Left ventricle myocardium superior (tissue), 1 donor: ENCODE measurements at regions not wholly inside any gene's neighbourhood (a gene's known extent, or its start where the extent isn't known, plus 50 kb on each side); places are given as distances from the start of the nearest gene placed in this dataset.
A peak's percentile ranks its signal among the peaks of the same experiment; 100 is the strongest.

ENCODE experiments used
- ATAC-seq: fragments of 200-7000 bp; cut with Tn5 transposase; one replicate; pipeline ENCODE4 v1.9.1; 2020; ENCODE audit warnings: mild to moderate bottlenecking, moderate library complexity
- DNase-seq: peaks from one replicate; pipeline ENCODE4 v3.0.0-alpha.2; 2020
- intact Hi-C: fragments of 100-400 bp; cut with micrococcal nuclease; formaldehyde crosslinking; loops from one replicate; pipeline ENCODE4 v1.11.0; 2022
- donor health status: DM: no; HTN: yes; CAD: no; lungs with severe emphysema.

GRCh38 chr9:79120941-79121340, 450.8 kb upstream of the TLE4 start:
- ATAC-seq (no peak), DNase-seq (no peak)
- intact Hi-C loops, result no loop called here

- intact Hi-C loops, result no loop called here
- ATAC-seq (no peak), DNase-seq (no peak)
Measured at GRCh38 chr9:79123415-79123814, 448.4 kb upstream of the TLE4 start.

- DNase-seq, result no peak
- no peak for ATAC-seq
- intact Hi-C loops, result no loop called here
Measured at GRCh38 chr9:79127661-79128060, 444.1 kb upstream of the TLE4 start.

- peak; percentile 55 for DNase-seq
- ATAC-seq, result no peak
- intact Hi-C loops, result no loop called here
Measured at GRCh38 chr9:79129865-79130480, 441.8 kb upstream of the TLE4 start.

- no peak for ATAC-seq
- intact Hi-C loops, result no loop called here
Measured at GRCh38 chr9:79131246-79131774, 440.5 kb upstream of the TLE4 start.

GRCh38 chr9:79131824-79132377, 439.9 kb upstream of the TLE4 start:
- ATAC-seq (no peak), DNase-seq (no peak)
- intact Hi-C loops, result no loop called here

More at GRCh38 chr9:79131246-79131774, 440.5 kb upstream of the TLE4 start:
- no peak for DNase-seq

GRCh38 chr9:79134654-79135053, 437.1 kb upstream of the TLE4 start:
- intact Hi-C loops, result no loop called here
- ATAC-seq, result no peak
- no peak for DNase-seq

GRCh38 chr9:79135681-79136415, 435.9 kb upstream of the TLE4 start:
- DNase-seq (no peak), ATAC-seq (no peak)
- intact Hi-C loops, result no loop called here

- DNase-seq (no peak), ATAC-seq (no peak)
- intact Hi-C loops, result no loop called here
Measured at GRCh38 chr9:79140751-79141150, 431.0 kb upstream of the TLE4 start.

- ATAC-seq, result no peak
- intact Hi-C loops, result no loop called here
- no peak for DNase-seq
Measured at GRCh38 chr9:79143211-79143610, 428.6 kb upstream of the TLE4 start.

GRCh38 chr9:79145442-79145841, 426.3 kb upstream of the TLE4 start:
- intact Hi-C loops, result no loop called here
- DNase-seq (no peak), ATAC-seq (no peak)

GRCh38 chr9:79149585-79149984, 422.2 kb upstream of the TLE4 start:
- no peak for ATAC-seq
- intact Hi-C loops, result no loop called here

GRCh38 chr9:79151791-79152190, 420.0 kb upstream of the TLE4 start:
- intact Hi-C loops, result no loop called here
- no peak for DNase-seq
- no peak for ATAC-seq

More at GRCh38 chr9:79149585-79149984, 422.2 kb upstream of the TLE4 start:
- DNase-seq, result no peak

- intact Hi-C loops, result no loop called here
- ATAC-seq (no peak), DNase-seq (no peak)
Measured at GRCh38 chr9:79152306-79152705, 419.5 kb upstream of the TLE4 start.

GRCh38 chr9:79154806-79155205, 417.0 kb upstream of the TLE4 start:
- no peak for DNase-seq
- no peak for ATAC-seq
- intact Hi-C loops, result no loop called here

- ATAC-seq, result no peak
- DNase-seq, result no peak
- intact Hi-C loops, result no loop called here
Measured at GRCh38 chr9:79155308-79155707, 416.5 kb upstream of the TLE4 start.

- DNase-seq, result no peak
- intact Hi-C loops, result no loop called here
- no peak for ATAC-seq
Measured at GRCh38 chr9:79163544-79163943, 408.2 kb upstream of the TLE4 start.

- no peak for DNase-seq
- intact Hi-C loops, result no loop called here
- no peak for ATAC-seq
Measured at GRCh38 chr9:79164406-79164805, 407.4 kb upstream of the TLE4 start.

- ATAC-seq (no peak), DNase-seq (no peak)
- intact Hi-C loops, result no loop called here
Measured at GRCh38 chr9:79165020-79165780, 406.6 kb upstream of the TLE4 start.

- DNase-seq (no peak), ATAC-seq (no peak)
- intact Hi-C loops, result no loop called here
Measured at GRCh38 chr9:79166005-79166404, 405.8 kb upstream of the TLE4 start.
